Muscle layer of colon (tissue), 2 donors: ENCODE measurements at regions not wholly inside any gene's neighbourhood (a gene's known extent, or its start where the extent isn't known, plus 50 kb on each side); places are given as distances from the start of the nearest gene placed in this dataset.

Source experiments
- H3K27ac ChIP-seq: one replicate; pipeline ENCODE4 v1.7.0; 2013; ENCODE audit warnings: low read depth, mild to moderate bottlenecking, low read length, moderate library complexity
- H3K27me3 ChIP-seq, 2 donors: one replicate each; pipeline ENCODE4 v1.7.0; 2013; ENCODE audit warnings: low read length in 2 of 2, mild to moderate bottlenecking in 2 of 2; ENCODE audit not compliant: insufficient read depth in 2 of 2, control insufficient read depth in 1 of 2
- H3K36me3 ChIP-seq: one replicate; pipeline ENCODE4 v1.7.0; 2013; ENCODE audit warnings: mild to moderate bottlenecking, low read length; ENCODE audit not compliant: insufficient read depth
- H3K4me1 ChIP-seq: one replicate; pipeline ENCODE4 v1.7.0; 2013; ENCODE audit warnings: mild to moderate bottlenecking, low read length; ENCODE audit not compliant: insufficient read depth
- H3K4me3 ChIP-seq, 2 donors: one replicate each; pipeline ENCODE4 v1.7.0; 2013; ENCODE audit warnings: low read length in 2 of 2, low read depth in 1 of 2, mild to moderate bottlenecking in 1 of 2, moderate library complexity in 1 of 2
- H3K9ac ChIP-seq: one replicate; pipeline ENCODE4 v1.7.0; 2013; ENCODE audit warnings: low read length
- H3K9me3 ChIP-seq: one replicate; pipeline ENCODE4 v1.7.0; 2013; ENCODE audit warnings: mild to moderate bottlenecking, low read length
- donor health status: abdominal sarcoma.
- donor health status: Adenocarcinoma of cecum.

DNA sequence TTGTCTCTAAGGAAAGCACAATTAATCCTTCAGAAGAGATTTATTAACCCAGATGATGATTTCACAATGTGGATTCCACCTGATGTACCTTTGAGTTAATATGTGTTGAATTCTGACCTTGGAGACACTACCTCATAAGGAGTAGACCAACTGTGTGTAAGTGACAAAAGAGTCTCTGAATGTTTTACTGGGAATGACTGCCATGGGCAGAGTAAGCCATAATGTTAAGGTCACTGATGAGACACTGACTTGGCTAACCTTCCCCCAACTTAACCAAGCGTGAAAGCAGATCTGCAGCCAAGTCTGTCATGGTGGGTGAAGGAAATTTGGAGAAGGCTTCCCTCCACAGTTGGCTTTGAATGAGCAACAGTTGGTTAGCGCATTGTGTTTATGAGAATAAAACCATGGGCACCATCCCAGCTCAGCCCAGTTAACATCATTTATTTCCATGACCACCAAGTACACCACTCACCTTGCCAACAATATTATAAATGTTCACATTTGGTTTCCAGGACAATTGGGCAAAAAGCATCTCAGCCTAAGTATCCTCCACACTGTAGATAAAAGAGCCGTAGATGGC, 618.5 kb downstream of the KCNJ2 start:
- no peaks in the 10 kb centered on the region for H3K4me1 ChIP-seq
- H3K27me3 ChIP-seq: no peaks in the 10 kb centered on the region
- no peak overlapping the region for H3K27ac ChIP-seq
- no peaks in the 10 kb centered on the region for H3K36me3 ChIP-seq
- no peak overlapping the region for H3K4me3 ChIP-seq
- no peaks in the 10 kb centered on the region for H3K9me3 ChIP-seq
- no peak overlapping the region for H3K9ac ChIP-seq

DNA sequence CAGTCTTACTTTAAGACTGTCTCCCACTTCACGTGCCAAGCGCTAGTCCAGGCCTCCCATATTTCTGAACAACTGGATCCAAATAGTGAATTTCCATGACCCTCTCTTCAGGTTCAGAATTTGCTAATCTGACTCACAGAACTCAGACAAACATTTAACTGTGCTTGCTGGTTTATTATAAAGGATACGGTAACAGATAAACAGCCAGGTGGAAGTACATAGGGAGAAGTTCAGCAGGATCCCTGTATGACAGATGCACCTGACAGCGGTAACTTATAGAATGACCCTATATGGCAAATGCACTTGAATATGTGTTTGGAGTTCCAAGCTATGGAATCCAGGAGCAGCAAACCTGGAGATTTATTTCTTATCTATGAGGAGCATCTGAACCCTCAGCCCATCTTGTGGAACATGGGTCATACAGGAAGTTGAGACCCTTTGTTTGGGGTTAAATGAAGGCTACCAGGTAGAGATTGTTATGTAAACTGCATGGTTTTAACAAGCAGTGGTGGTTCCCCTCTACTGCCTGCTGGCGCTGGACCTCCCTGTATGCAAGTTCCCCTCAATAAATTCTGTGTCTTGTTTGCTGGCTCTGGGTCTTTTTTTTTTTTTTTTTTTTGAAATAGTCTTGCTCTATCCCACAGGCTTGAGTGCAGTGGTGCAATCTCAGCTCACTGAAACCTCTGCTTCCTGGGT, 622.6 kb downstream of the KCNJ2 start:
- H3K9ac ChIP-seq: no peak overlapping the region
- H3K4me3 ChIP-seq: no peak overlapping the region
- no peaks in the 10 kb centered on the region for H3K36me3 ChIP-seq
- no peaks in the 10 kb centered on the region for H3K9me3 ChIP-seq
- H3K27ac ChIP-seq: no peak overlapping the region
- no peaks in the 10 kb centered on the region for H3K27me3 ChIP-seq
- H3K4me1 ChIP-seq: no peaks in the 10 kb centered on the region

DNA sequence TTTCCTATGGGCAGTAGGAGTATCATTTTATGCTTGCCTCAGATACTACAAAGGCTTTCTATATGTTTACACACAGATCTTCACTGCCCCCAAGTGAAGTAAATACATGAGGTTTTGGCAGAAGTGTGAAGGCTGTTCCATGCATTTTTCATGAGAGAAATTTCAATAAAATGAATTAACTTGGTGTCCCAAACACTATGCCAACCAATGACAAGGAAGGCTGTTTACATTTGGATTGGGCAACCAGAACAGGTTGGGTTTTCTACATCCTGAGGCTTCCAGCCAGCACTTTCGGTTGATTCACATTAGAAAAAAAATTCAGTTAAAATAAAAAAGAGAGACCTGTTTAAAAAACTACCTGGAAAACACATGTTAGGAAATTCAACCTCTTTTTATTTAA, 625.4 kb downstream of the KCNJ2 start:
- H3K4me3 ChIP-seq: no peak overlapping the region
- no peaks in the 10 kb centered on the region for H3K27me3 ChIP-seq
- H3K9ac ChIP-seq: no peak overlapping the region
- H3K27ac ChIP-seq: no peak overlapping the region
- H3K36me3 ChIP-seq: no peaks in the 10 kb centered on the region
- no peaks in the 10 kb centered on the region for H3K4me1 ChIP-seq
- H3K9me3 ChIP-seq: no peaks in the 10 kb centered on the region

DNA sequence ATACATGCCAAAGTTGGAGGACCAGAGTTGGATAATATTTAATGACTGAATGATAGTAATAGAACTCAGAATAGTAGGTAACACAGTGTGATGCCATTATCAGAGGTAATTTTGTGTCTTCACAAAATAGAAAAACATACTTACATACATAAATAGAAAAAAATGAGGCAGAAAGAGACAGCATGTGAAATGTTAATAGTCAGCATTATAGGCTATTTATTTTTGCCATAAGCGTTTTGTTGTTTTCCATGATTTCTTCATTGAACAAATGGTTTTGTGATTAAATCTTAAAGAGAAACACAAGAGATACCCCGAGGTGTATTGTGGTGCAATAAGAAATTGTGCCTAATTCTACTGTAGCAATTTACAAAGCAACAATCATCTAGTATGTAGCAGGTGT, 626.3 kb downstream of the KCNJ2 start:
- no peak overlapping the region for H3K9ac ChIP-seq
- H3K27ac ChIP-seq: no peak overlapping the region
- H3K36me3 ChIP-seq: no peaks in the 10 kb centered on the region
- no peaks in the 10 kb centered on the region for H3K9me3 ChIP-seq
- H3K4me1 ChIP-seq: no peaks in the 10 kb centered on the region
- no peak overlapping the region for H3K4me3 ChIP-seq
- no peaks in the 10 kb centered on the region for H3K27me3 ChIP-seq

DNA sequence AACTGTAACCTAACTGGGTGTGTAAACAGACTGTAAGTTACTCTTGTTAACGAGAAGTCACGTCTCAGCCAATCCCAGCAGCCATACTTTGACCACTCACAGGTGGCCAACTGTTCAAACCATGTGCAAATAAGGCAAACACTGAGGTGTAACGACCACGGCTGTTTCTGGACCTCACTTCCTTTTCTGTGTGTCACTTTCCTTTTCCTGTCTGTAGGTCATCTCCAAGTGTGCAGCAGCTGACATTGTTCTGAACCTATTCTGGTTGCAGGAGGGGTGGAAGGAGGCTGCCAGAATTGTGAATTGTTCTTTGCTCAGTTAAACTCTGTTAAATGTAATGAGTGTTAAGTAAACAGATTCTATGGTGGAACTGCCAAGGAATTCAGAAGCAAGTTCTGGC, 627.4 kb downstream of the KCNJ2 start:
- Histone ChIP-seq H3K9ac (no peak overlapping the region), H3K27me3 (no peaks in the 10 kb centered on the region), H3K27ac (no peak overlapping the region), H3K36me3 (no peaks in the 10 kb centered on the region), H3K4me3 (no peak overlapping the region), H3K4me1 (no peaks in the 10 kb centered on the region), H3K9me3 (no peaks in the 10 kb centered on the region)

DNA sequence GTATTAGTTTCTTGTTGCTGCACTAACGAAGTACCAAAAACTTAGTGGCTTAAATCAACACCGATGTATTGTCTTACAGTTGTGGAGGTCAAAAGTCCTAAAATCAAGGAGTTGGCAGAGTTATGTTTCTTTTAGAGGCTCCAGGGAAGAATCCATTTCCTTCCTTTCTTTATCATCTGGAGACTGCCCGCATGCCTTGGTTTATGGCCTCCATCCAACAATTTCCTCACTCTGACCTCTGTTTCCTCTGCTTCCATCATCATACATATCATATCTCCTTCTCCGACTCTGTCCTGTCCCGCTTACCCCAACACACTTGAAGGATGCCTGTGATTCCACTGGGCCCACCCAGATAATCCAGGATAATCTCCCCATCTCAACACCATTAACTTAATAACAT, 627.8 kb downstream of the KCNJ2 start:
- H3K36me3 ChIP-seq: no peaks in the 10 kb centered on the region
- no peak overlapping the region for H3K27ac ChIP-seq
- H3K4me1 ChIP-seq: no peaks in the 10 kb centered on the region
- H3K9ac ChIP-seq: no peak overlapping the region
- no peaks in the 10 kb centered on the region for H3K9me3 ChIP-seq
- no peaks in the 10 kb centered on the region for H3K27me3 ChIP-seq
- no peak overlapping the region for H3K4me3 ChIP-seq

DNA sequence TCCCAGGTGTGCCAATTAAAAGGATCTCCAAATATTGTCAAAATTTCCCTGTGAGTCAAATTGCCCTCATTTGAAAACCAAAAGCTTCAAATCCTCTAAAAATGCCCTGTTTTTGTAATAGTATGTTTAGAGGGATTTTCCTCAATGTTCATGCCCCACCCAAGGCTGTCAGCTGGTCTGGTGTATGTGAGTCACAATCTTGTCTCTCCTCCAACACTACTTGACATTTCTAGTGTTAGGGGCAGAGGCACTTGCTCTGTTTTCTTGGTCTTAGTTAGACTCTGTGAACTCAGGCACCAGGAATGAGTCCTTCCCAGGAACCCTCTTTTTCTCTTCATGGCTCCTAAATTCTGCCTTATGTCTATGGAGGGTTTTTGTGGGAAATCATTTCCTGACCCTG, 634.8 kb downstream of the KCNJ2 start:
- no peaks in the 10 kb centered on the region for H3K4me1 ChIP-seq
- no peaks in the 10 kb centered on the region for H3K9me3 ChIP-seq
- no peak overlapping the region for H3K4me3 ChIP-seq
- H3K27me3 ChIP-seq: no peaks in the 10 kb centered on the region
- H3K27ac ChIP-seq: no peak overlapping the region
- no peak overlapping the region for H3K9ac ChIP-seq
- H3K36me3 ChIP-seq: no peaks in the 10 kb centered on the region

DNA sequence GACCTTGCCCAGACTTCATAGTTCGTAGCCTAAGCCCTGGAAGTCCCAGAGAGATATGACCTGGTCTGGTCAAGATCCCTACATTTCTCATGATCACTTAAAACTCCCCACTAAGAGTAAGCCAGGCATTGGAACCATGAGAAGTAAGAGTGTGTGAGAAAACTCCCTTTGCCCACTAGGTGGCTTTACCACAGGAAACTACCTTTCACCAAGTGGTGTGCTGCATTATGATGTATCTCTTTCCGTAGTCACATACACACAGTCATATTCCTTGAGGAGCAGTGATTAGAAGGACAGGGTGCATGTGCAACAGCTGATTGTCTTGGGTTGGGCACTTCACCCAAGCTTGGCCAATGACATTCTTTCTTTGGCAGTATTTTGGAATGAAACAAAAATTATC, 639.3 kb downstream of the KCNJ2 start:
- Histone ChIP-seq H3K9ac (no peak overlapping the region), H3K4me1 (no peaks in the 10 kb centered on the region), H3K36me3 (no peaks in the 10 kb centered on the region), H3K9me3 (no peaks in the 10 kb centered on the region), H3K27ac (no peak overlapping the region), H3K27me3 (no peaks in the 10 kb centered on the region), H3K4me3 (no peak overlapping the region)

DNA sequence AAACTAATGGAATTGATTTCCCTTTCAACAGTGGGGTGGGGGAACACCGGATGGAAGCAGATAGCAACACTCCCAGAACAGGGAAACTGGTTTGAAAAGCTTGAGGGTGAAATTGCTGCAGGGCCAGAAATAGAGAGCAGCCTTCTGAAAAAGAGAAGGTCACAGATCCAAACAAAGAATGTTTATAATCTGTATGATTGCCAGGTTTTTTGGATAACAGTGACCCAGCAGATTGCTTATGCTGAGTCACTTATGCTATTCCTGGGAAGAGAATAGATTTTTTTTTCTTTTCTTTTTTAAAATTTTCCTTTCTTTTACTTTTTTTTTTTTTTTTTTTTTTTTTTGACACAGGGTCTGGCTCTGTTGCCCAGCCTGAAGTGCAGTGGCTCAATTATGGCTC, 641.3 kb downstream of the KCNJ2 start:
- Histone ChIP-seq H3K27ac (no peak overlapping the region), H3K4me3 (no peak overlapping the region), H3K27me3 (no peaks in the 10 kb centered on the region)

DNA sequence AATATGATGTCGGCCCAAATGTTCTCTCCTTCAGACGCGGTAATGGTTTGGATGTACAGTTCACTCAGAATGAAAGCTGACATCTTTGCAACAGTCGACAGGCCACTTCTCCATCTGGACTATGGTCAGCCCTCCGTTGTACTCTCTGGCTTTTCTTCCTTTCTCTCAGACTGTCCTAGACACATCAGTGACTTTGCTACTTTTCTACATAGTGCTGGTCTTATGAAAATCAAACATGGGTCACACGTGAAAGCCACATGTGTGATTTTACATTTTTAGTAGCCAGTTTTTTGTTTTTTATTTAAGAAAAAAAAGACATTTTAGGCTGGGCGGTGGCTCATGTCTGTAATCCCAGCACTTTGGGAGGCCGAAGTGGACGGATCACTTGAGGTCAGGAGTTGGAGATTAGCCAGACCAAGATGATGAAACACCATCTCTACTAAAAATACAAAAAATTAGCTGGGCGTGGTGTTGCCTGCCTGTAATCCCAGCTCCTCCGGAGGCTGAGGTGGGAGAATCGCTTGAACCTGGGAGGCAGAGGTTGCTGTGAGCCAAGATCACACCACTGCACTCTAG, 644.1 kb downstream of the KCNJ2 start:
- H3K27me3 ChIP-seq: no peaks in the 10 kb centered on the region
- H3K27ac ChIP-seq: no peak overlapping the region
- no peaks in the 10 kb centered on the region for H3K4me1 ChIP-seq
- H3K36me3 ChIP-seq: no peaks in the 10 kb centered on the region
- H3K9me3 ChIP-seq: no peaks in the 10 kb centered on the region
- H3K4me3 ChIP-seq: no peak overlapping the region
- no peak overlapping the region for H3K9ac ChIP-seq

More for the DNA sequence above, 641.3 kb downstream of the KCNJ2 start:
- Histone ChIP-seq H3K9me3 (no peaks in the 10 kb centered on the region), H3K36me3 (no peaks in the 10 kb centered on the region), H3K9ac (no peak overlapping the region), H3K4me1 (no peaks in the 10 kb centered on the region)

DNA sequence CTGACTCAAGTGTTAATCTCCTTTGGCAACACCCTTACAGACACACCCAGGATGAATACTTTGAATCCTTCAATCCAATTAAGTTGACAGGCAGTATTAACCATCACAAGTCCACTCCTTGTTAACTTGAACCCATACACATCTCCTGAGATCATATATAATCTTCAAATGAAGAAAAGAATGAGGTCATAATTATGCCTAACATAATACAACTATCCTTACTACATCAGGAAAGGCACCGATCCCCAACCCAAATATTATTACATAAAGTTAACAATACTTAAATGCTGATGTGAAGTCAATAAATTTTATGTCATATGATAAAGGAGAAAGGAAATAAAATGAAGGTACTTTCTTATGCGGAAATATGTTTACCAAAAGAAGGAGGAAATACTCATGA, 649.9 kb downstream of the KCNJ2 start:
- no peak overlapping the region for H3K9ac ChIP-seq
- H3K27ac ChIP-seq: no peak overlapping the region
- no peaks in the 10 kb centered on the region for H3K4me1 ChIP-seq
- H3K4me3 ChIP-seq: no peak overlapping the region
- no peaks in the 10 kb centered on the region for H3K9me3 ChIP-seq
- H3K27me3 ChIP-seq: no peaks in the 10 kb centered on the region
- no peaks in the 10 kb centered on the region for H3K36me3 ChIP-seq

DNA sequence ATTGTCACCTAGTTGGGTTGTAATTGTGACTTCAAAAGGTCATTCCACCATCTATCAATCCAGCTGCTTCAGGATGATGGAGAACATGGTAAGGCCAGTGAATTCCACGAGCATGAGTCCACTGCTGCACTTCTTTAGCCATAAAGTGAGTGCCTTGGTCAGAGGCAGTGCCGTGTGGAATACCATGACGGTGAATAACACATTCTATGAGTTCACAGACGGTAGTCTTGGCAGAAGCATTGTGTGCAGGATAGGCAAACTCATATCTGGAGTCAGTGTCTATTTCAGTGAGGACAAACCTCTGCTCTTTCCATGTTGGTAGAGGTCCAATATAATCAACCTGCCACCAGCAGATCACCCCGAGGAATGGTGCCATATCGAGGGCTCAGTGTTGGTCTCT, 650.9 kb downstream of the KCNJ2 start:
- Histone ChIP-seq H3K27me3 (no peaks in the 10 kb centered on the region), H3K27ac (no peak overlapping the region), H3K36me3 (no peaks in the 10 kb centered on the region)

More for the DNA sequence above, 650.9 kb downstream of the KCNJ2 start:
- Histone ChIP-seq H3K9ac (no peak overlapping the region), H3K4me1 (no peaks in the 10 kb centered on the region), H3K9me3 (no peaks in the 10 kb centered on the region), H3K4me3 (no peak overlapping the region)
